Fibroblast of mammary gland (primary cell): ENCODE measurements at regions not wholly inside any gene's neighbourhood (a gene's known extent, or its start where the extent isn't known, plus 50 kb on each side); places are given as distances from the start of the nearest gene placed in this dataset.

Source experiments
- DNase-seq: peaks from one replicate; pipeline ENCODE4 v3.0.0-alpha.2; 2010; ENCODE audit warnings: low read depth
- H3K4me3 ChIP-seq: 2 replicates; pipeline ENCODE4 v1.5.1; 2011; ENCODE audit warnings: low read depth, mild to moderate bottlenecking, low read length, moderate library complexity; ENCODE audit not compliant: control insufficient read depth
- TF ChIP-seq, protein P1 (sequence below): conservative IDR thresholded peaks from 2 replicates; pipeline ENCODE4 v1.5.1; 2011; ENCODE audit warnings: low read depth, low read length, inconsistent platforms; ENCODE audit not compliant: control insufficient read depth, insufficient read depth

- TF ChIP-seq, protein P1, sequence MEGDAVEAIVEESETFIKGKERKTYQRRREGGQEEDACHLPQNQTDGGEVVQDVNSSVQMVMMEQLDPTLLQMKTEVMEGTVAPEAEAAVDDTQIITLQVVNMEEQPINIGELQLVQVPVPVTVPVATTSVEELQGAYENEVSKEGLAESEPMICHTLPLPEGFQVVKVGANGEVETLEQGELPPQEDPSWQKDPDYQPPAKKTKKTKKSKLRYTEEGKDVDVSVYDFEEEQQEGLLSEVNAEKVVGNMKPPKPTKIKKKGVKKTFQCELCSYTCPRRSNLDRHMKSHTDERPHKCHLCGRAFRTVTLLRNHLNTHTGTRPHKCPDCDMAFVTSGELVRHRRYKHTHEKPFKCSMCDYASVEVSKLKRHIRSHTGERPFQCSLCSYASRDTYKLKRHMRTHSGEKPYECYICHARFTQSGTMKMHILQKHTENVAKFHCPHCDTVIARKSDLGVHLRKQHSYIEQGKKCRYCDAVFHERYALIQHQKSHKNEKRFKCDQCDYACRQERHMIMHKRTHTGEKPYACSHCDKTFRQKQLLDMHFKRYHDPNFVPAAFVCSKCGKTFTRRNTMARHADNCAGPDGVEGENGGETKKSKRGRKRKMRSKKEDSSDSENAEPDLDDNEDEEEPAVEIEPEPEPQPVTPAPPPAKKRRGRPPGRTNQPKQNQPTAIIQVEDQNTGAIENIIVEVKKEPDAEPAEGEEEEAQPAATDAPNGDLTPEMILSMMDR, result no peak
- no peak for DNase-seq
- H3K4me3 ChIP-seq, result no peak overlapping the region
These were observed 105.0 kb downstream of the SHANK2 start for GRCh38 chr11:71147331-71147730.

DNA sequence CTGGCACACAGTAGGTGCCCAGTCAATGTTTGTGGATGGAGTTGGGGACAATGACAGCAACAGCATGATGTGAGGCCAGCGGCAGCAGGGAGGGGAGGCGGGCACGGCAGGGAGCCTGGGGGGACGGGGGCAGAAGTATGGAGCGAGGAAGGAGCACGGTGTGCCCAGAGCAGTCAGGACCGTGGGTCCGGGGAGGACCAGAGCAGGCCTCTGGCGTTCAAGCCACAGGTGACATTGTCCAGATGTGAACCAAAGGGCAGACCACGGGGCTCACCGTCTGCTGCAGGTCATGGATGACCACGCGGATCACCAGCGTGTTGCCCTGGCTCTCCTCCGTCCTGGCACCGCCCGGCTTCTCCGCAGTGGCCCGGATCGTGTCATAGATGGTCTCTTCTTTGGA lies 105.5 kb downstream of the SHANK2 start:
- TF ChIP-seq, protein P1, result no peak
- H3K4me3 ChIP-seq, result no peak overlapping the region
- no peak for DNase-seq

DNA sequence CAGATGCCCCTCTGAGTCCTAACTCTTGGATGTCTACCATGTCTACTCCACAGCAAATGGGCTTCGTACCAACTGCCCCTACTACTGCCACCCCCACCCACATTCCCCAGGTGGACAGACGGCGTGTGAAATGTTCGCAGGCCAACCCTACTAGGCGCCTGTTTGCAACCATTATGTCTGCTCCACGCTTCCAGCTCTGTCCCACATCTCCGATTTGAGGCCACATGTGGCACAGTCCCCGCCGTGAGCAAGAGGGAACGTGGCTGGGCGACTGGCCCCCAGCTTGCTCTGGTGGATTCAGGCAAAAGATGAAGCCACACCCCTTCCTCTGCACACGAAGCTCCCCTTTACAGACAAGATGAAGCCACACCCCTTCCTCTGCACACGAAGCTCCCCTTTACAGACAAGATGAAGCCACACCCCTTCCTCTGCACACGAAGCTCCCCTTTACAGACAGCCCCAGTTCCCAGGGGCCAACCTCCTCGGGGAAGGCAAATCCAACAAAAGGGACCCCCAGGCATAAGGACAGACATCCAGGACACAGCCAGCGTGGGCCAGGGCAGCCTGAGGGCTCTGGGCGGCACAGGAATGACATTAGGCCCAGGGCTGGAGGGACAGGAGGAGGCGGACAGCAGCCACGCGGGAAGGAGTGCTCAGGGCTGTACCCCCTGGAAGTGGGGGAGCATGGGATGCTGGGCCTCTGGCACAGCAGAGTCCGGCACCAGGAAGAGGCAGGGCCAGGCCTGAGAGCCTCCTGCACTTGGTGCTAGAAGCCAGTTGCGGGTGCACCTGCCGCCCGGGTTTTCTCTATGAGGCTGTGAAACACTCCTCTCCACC lies 106.2 kb downstream of the SHANK2 start:
- DNase-seq, result no peak
- TF ChIP-seq, protein P1, result no peak
- no peak overlapping the region for H3K4me3 ChIP-seq

GRCh38 chr11:71145368-71145767 lies 107.0 kb downstream of the SHANK2 start:
- TF ChIP-seq, protein P1, result no peak
- DNase-seq, result no peak

GRCh38 chr11:71144736-71145135 lies 107.6 kb downstream of the SHANK2 start:
- TF ChIP-seq, protein P1, result no peak
- no peak for DNase-seq

More at GRCh38 chr11:71145368-71145767, 107.0 kb downstream of the SHANK2 start:
- H3K4me3 ChIP-seq, result no peak overlapping the region

GRCh38 chr11:71144010-71144409 lies 108.4 kb downstream of the SHANK2 start:
- H3K4me3 ChIP-seq, result no peak overlapping the region
- DNase-seq, result no peak
- TF ChIP-seq, protein P1, result no peak

More at GRCh38 chr11:71144736-71145135, 107.6 kb downstream of the SHANK2 start:
- H3K4me3 ChIP-seq, result no peak overlapping the region
